ENCODE measurements at regions not wholly inside any gene's neighbourhood (a gene's known extent, or its start where the extent isn't known, plus 50 kb on each side); places are given as distances from the start of the nearest gene placed in this dataset.
"Not testable (repeated sequence)": the region's sequence is repeated elsewhere in the genome, so short reads cannot be mapped to it uniquely, and the experiment has no call there.

DNA sequence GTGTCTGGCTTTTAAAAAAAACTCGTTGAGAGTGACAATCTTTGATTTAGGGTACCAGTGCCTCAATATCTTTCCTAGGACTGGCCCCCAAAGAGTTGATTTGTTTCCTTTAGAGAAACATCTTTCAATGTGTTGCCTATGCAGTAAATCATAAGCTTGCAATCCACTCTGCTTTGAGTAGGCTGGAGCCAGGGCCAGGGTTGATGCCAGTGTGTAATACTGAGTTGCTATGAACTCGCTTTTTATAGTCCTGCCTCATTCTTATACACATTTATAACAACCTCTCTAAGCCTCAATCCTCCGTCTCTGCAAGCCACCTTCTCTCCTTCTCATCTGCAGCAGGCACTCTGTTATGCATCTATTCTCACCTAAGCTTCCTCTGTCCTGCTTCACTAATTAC lies 674.9 kb upstream of the POM121L12 start:
- DNase-seq (ENCODE audit: low read depth, low spot score), result no peak

GRCh38 chr7:52355053-52355452 lies 680.4 kb upstream of the POM121L12 start:
- DNase-seq (ENCODE audit: low read depth, low spot score), result no peak

- DNase-seq (ENCODE audit: low read depth, low spot score), result no peak
Observed at GRCh38 chr7:52352013-52352981, 683.1 kb upstream of the POM121L12 start.

- no peak for DNase-seq (ENCODE audit: low read depth, low spot score)
Observed at GRCh38 chr7:52344015-52344414, 691.4 kb upstream of the POM121L12 start.

- DNase-seq (ENCODE audit: low read depth, low spot score), result no peak
Observed at GRCh38 chr7:52340067-52340466, 695.4 kb upstream of the POM121L12 start.

GRCh38 chr7:52328328-52328727 lies 707.1 kb upstream of the POM121L12 start:
- DNase-seq (ENCODE audit: low read depth, low spot score), result not testable (repeated sequence)

GRCh38 chr7:52325237-52325636 lies 710.2 kb upstream of the POM121L12 start:
- no peak for DNase-seq (ENCODE audit: low read depth, low spot score)

- DNase-seq (ENCODE audit: low read depth, low spot score), result no peak
Observed at GRCh38 chr7:52323202-52323746, 712.2 kb upstream of the POM121L12 start.

GRCh38 chr7:52320610-52321009 lies 714.8 kb upstream of the POM121L12 start:
- no peak for DNase-seq (ENCODE audit: low read depth, low spot score)

DNA sequence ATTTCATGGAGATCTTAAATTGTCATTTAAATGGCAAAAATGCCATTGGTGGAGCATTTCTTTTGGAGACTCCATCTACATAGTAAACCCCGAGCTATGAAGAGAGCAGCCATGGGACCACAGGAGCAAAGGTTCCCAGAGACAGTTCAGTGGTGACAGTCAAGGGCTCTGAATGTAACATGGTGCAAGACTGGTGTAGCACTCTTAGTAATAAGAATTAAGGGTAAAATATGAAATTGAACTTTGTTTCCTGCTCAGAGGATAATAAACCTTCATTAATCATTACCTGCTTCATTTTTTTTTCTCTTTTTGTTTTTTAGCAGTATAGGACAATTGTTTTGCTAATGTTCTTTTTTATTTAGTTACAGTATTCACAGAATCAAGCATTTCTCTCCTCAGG lies 717.5 kb upstream of the POM121L12 start:
- DNase-seq (ENCODE audit: low read depth, low spot score), result no peak

GRCh38 chr7:52311886-52312285 lies 723.5 kb upstream of the POM121L12 start:
- DNase-seq (ENCODE audit: low read depth, low spot score), result no peak

DNA sequence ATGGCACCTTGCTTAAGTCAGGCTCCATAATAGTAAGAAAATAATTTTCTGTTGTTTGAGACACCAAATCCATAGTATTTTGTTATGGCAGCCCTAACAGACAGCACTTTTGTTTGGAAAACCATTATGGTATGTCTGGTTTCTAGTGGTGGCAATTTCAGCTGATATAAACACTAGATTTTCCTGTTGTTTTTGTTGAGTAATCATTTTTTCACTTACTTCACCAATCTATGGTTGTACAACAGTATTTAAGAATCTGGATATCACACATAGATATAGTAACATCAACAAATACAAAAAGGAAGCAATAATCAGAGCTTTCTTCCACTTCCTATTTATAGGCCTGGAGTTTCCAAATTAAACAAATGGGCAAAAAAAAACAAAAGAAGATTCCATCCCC lies 725.8 kb upstream of the POM121L12 start:
- no peak for DNase-seq (ENCODE audit: low read depth, low spot score)

- no peak for DNase-seq (ENCODE audit: low read depth, low spot score)
Observed at GRCh38 chr7:52302765-52303520, 732.5 kb upstream of the POM121L12 start.

DNA sequence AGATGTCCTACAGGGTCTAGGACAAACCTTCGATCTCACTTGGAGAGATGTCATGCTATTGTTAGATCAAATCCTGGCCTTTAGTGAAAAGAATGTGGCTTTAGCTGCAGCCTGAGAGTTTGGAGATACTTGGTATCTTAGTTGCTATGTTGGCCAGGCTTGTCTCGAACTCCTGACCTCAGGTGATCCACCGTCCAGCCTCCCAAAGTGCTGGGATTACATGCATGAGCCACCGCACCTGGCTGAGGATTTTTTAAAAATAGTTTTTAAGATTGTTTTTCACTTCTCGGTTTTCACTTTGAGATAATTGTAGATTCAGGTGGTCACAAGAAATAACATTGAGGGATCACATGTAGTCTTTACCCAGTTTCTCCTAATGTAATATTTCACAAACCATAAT lies 738.3 kb upstream of the POM121L12 start:
- DNase-seq (ENCODE audit: low read depth, low spot score), result no peak

DNA sequence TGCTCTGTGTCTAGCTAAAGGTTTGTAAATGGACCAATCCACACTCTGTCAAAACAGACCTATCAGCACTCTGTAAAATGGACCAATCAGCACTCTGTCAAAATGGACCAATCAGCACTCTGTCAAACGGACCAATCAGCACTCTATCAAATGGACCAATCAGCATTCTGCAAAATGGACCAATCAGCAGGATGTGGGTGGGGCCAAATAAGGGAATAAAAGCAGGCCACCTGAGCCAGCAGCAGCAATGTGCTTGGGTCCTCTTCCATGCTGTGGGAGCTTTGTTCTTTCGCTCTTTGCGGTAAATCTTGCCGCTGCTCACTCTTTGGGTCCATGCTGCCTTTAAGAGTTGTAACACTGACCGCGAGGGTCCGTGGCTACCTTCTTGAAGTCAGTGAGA lies 740.5 kb upstream of the POM121L12 start:
- no peak for DNase-seq (ENCODE audit: low read depth, low spot score)

DNA sequence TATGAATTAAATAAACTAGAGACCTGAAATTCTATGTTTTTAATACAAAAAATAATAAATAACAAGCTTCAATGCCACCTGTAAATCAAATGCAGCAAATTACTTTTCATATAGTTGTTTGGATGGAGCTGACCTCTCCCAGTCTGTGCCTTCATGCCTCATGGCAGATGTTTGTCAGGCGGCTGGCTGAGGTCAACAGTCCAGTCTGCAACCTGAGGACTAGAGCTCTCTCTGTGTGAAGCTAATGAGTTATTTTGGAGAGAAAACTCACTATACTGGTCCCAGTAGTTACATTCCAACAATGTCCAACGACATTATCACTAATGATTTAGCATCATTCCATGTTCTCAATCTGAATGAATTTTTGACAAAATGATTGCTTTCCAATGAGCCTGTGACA lies 746.2 kb upstream of the POM121L12 start:
- no peak for DNase-seq (ENCODE audit: low read depth, low spot score)

GRCh38 chr7:52287698-52288097 lies 747.7 kb upstream of the POM121L12 start:
- no peak for DNase-seq (ENCODE audit: low read depth, low spot score)

DNA sequence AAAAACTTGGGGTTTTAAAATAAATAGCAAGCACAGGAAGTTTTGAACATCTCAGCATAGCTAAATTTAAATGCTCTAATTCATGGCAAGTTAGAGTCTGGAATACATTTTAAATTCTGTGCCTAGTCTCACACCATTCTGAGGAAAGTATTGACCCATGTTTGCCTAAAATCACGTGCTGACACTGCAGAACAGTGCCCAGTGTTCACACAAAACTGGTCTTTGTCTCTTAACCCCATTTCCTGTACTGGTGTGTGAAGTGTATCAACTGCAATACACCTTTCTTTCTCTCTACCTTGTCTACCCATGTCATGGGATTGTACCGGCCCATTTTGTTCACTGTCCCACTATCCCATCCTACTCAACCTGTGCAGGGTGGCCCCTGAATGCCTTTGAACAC lies 749.7 kb upstream of the POM121L12 start:
- no peak for DNase-seq (ENCODE audit: low read depth, low spot score)

- DNase-seq (ENCODE audit: low read depth, low spot score), result no peak
Observed at GRCh38 chr7:52283335-52283734, 752.1 kb upstream of the POM121L12 start.

DNA sequence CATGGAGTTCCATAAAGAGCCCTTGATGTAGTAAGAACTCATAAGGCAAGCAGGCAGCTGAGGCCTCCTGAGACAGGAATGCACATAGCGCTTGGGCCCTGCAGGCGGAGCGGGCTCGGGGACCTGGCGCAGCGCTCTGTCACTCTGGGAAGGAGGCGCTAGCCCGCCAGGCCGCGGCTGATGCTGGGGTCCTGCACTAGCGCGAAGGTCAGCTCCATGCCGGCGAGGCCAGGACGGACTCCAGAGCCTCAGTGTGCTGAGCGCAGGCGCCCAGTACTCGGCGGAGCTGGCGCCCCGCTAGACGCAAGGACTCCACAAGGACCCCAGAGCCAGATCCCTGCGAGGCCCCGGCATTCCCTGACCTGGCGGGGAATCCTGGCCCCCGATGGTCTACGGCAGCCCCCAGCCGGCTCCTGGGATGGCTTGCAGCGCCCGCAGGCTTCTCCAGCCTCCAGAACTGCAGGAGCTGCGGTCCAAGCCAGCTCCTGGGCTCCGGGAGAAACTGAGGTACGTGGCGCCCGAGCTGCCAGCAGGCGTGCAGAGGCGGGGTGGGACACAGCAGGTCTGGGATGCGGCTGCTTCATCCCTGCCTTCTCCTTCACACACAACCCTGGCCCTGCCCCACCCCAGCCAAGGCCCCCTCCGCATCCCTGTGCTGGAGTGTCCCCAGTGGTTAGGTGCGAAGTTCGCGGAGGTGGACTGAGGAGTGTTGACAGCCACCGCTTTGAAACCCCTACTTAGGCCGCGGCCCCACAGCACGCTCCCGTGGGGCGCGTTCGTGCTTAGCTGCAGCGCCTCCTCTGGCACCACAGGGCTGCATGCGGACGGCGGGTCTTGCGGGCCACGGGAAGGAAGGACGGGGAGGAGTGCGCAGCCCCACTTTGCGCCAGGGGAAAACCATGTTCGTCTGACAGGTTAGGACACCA lies 761.5 kb upstream of the POM121L12 start:
- no peak for DNase-seq (ENCODE audit: low read depth, low spot score)

DNA sequence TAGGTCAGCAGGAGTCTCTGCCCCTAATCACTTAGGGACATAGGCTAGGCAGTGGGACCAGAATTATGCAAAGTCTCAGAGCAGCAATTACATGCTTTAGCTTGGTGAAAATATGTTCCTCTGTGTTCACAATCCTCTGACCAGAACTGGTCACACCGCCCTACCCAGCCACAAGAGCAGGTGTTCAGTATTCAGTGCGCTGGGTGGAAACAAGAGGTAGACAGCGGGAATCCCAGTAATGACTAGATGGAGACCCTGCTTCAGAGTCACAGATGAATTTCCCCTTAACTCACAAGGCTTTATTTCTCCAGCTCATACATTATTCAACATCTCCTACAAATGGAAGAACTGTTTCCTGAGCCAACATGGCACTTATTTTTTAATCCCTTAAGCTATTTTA lies 763.7 kb upstream of the POM121L12 start:
- no peak for DNase-seq (ENCODE audit: low read depth, low spot score)

Data from smooth muscle cell of the brain vasculature (primary cell).